GM23338 (cell line): ENCODE measurements at regions not wholly inside any gene's neighbourhood (a gene's known extent, or its start where the extent isn't known, plus 50 kb on each side); places are given as distances from the start of the nearest gene placed in this dataset.

Source experiments
- ATAC-seq: fragments of 200-7000 bp; cut with Tn5 transposase; 3 replicates; pipeline ENCODE4 v1.9.1; 2020
- DNase-seq: peaks from one replicate; pipeline ENCODE4 v3.0.0-alpha.2; 2015; ENCODE audit warnings: low spot score
- H2AFZ ChIP-seq: fragments of 200-600 bp; sonication (generic); 2 replicates; pipeline ENCODE4 v1.8.0; 2016; ENCODE audit warnings: antibody characterized with exemption, mild to moderate bottlenecking, moderate library complexity
- H3F3A ChIP-seq: fragments of 200-600 bp; sonication (generic); replicated peaks from 2 replicates; pipeline ENCODE4 v1.8.0; 2017; ENCODE audit warnings: antibody characterized with exemption, mixed run types, low read depth
- H3K27ac ChIP-seq: fragments of 200-600 bp; sonication (generic); 2 replicates; pipeline ENCODE4 v1.6.1; 2016; ENCODE audit warnings: low read depth
- H3K27me3 ChIP-seq: fragments of 200-600 bp; sonication (generic); 2 replicates; pipeline ENCODE4 v1.8.0; 2016; ENCODE audit warnings: mild to moderate bottlenecking, mixed run types, moderate library complexity; ENCODE audit not compliant: insufficient read depth
- H3K36me3 ChIP-seq: fragments of 200-600 bp; sonication (generic); 2 replicates; pipeline ENCODE4 v1.8.0; 2016; ENCODE audit warnings: mild to moderate bottlenecking; ENCODE audit not compliant: insufficient read depth
- H3K4me1 ChIP-seq: fragments of 200-600 bp; sonication (generic); 2 replicates; pipeline ENCODE4 v1.8.0; 2016; ENCODE audit warnings: mild to moderate bottlenecking, moderate library complexity; ENCODE audit not compliant: insufficient read depth
- H3K4me2 ChIP-seq: fragments of 200-600 bp; sonication (generic); 2 replicates; pipeline ENCODE4 v1.7.1; 2017; ENCODE audit warnings: mixed run types
- H3K4me3 ChIP-seq: fragments of 200-600 bp; sonication (generic); 2 replicates; pipeline ENCODE4 v1.6.1; 2016; ENCODE audit warnings: mixed run types
- H3K79me2 ChIP-seq: fragments of 200-600 bp; sonication (generic); replicated peaks from 2 replicates; pipeline ENCODE4 v1.8.0; 2017; ENCODE audit warnings: mild to moderate bottlenecking; ENCODE audit not compliant: insufficient read depth
- H3K9me2 ChIP-seq: fragments of 200-600 bp; sonication (generic); 2 replicates; pipeline ENCODE4 v1.8.0; 2017; ENCODE audit not compliant: insufficient read depth
- H4K20me1 ChIP-seq: fragments of 200-600 bp; sonication (generic); replicated peaks from 2 replicates; pipeline ENCODE4 v1.8.0; 2017; ENCODE audit warnings: mild to moderate bottlenecking; ENCODE audit not compliant: insufficient read depth
- H3K27ac Mint-ChIP-seq: 2 replicates; pipeline ENCODE4 v1.8.0; 2020; ENCODE audit warnings: inconsistent platforms, mild to moderate bottlenecking, moderate library complexity, mixed read lengths
- H3K27me3 Mint-ChIP-seq: 3 replicates; pipeline ENCODE4 v1.8.0; 2022; ENCODE audit warnings: low read depth, mild to moderate bottlenecking, moderate library complexity, mixed read lengths, inconsistent platforms; ENCODE audit not compliant: insufficient read depth, poor library complexity
- H3K36me3 Mint-ChIP-seq: 3 replicates; pipeline ENCODE4 v1.8.0; 2021; ENCODE audit warnings: low read depth, mild to moderate bottlenecking, inconsistent platforms, moderate library complexity, mixed read lengths
- H3K4me1 Mint-ChIP-seq: 3 replicates; pipeline ENCODE4 v1.8.0; 2020; ENCODE audit warnings: mild to moderate bottlenecking, inconsistent platforms, mixed read lengths
- H3K4me3 Mint-ChIP-seq: 3 replicates; pipeline ENCODE4 v1.8.0; 2021; ENCODE audit warnings: moderate library complexity, mild to moderate bottlenecking, inconsistent platforms, mixed read lengths
- H3K9me3 Mint-ChIP-seq: 3 replicates; pipeline ENCODE4 v1.8.0; 2020; ENCODE audit warnings: moderate library complexity, mild to moderate bottlenecking, inconsistent platforms, mixed read lengths
- CREB1 ChIP-seq: fragments of 250-450 bp; sonication (Bioruptor Pico); IDR thresholded peaks from 2 replicates; pipeline ENCODE4 v1.5.0; 2020; ENCODE audit warnings: low read depth, mild to moderate bottlenecking, moderate library complexity
- CTCF ChIP-seq, 2 experiments: fragments of 200-600 bp in 1 of 2; sonication (generic) in 1 of 2; conservative IDR thresholded peaks; 2 replicates each; pipeline versions ENCODE4 v1.5.1 to v1.6.1; 2016 to 2017; ENCODE audit warnings: antibody characterized with exemption in 2 of 2, low read depth in 2 of 2, mild to moderate bottlenecking in 2 of 2, moderate library complexity in 1 of 2
- ETS1 ChIP-seq: IDR thresholded peaks from 2 replicates; pipeline ENCODE4 v1.6.1; 2016; ENCODE audit warnings: antibody characterized with exemption
- EZH2phosphoT487 ChIP-seq: fragments of 200-600 bp; sonication (generic); IDR thresholded peaks from one replicate; pipeline ENCODE4 v1.8.1; 2018; ENCODE audit warnings: antibody characterized with exemption; ENCODE audit not compliant: unreplicated experiment
- JUNB ChIP-seq: IDR thresholded peaks from one replicate; pipeline ENCODE4 v1.6.1; 2016; ENCODE audit warnings: antibody characterized with exemption; ENCODE audit not compliant: unreplicated experiment
- NANOG ChIP-seq: IDR thresholded peaks from 2 replicates; pipeline ENCODE4 v1.6.1; 2016; ENCODE audit warnings: antibody characterized with exemption, borderline replicate concordance
- POLR2AphosphoS5 ChIP-seq: IDR thresholded peaks from 2 replicates; pipeline ENCODE4 v1.6.1; 2016; ENCODE audit warnings: antibody characterized with exemption, low read depth
- REST ChIP-seq: IDR thresholded peaks from one replicate; pipeline ENCODE4 v1.6.1; 2018; ENCODE audit warnings: antibody characterized with exemption; ENCODE audit not compliant: unreplicated experiment
- STAT1 ChIP-seq: IDR thresholded peaks from one replicate; pipeline ENCODE4 v1.6.1; 2016; ENCODE audit warnings: antibody characterized with exemption; ENCODE audit not compliant: unreplicated experiment

GRCh38 chr18:34957119-34957863 lies 83.9 kb upstream of the MAPRE2 start:
- Mint-ChIP-seq H3K4me3 (no peak overlapping the region), H3K36me3 (no peaks in the 10 kb centered on the region)
- peak; percentile 13 for DNase-seq

GRCh38 chr18:34957864-34958259 lies 83.4 kb upstream of the MAPRE2 start:
- H3K4me3 ChIP-seq, result no peak overlapping the region
- no peak for DNase-seq
- no peaks in the 10 kb centered on the region for H3K4me1 ChIP-seq
- no peaks in the 10 kb centered on the region for H3K9me3 Mint-ChIP-seq
- H2AFZ ChIP-seq, result no peak overlapping the region
- no peaks in the 10 kb centered on the region for H3K36me3 Mint-ChIP-seq
- H3K36me3 ChIP-seq, result no peaks in the 10 kb centered on the region
- H3K27me3 Mint-ChIP-seq, result peaks cover 2% of the 10 kb centered on the region
- no peak overlapping the region for H3K4me2 ChIP-seq
- H3K27me3 ChIP-seq, result no peaks in the 10 kb centered on the region
- no peaks in the 10 kb centered on the region for H3F3A ChIP-seq
- 0 out of 3 replicates have a peak, but pooled peaks cover 3% of the 10 kb centered on the region for H3K4me1 Mint-ChIP-seq
- H4K20me1 ChIP-seq, result no peaks in the 10 kb centered on the region
- ATAC-seq, result no peak
- H3K27ac ChIP-seq, result no peak overlapping the region
- no peak overlapping the region for H3K27ac Mint-ChIP-seq
- H3K79me2 ChIP-seq, result no peaks in the 10 kb centered on the region
- H3K9me2 ChIP-seq, result no peaks in the 10 kb centered on the region
- no peak overlapping the region for H3K4me3 Mint-ChIP-seq
- TF ChIP-seq EZH2phosphoT487, result no peak
- TF ChIP-seq ETS1, result no peak
- no peak for TF ChIP-seq CTCF (conservative IDR thresholded peaks at IDR 0.05; ENCODE audit: low read depth in 2 of 2)
- TF ChIP-seq NANOG, result no peak
- TF ChIP-seq CREB1 (CRISPR knock-in tag), result no peak
- TF ChIP-seq POLR2AphosphoS5, result no peak
- TF ChIP-seq JUNB, result no peak
- no peak for TF ChIP-seq REST

More at GRCh38 chr18:34957119-34957863, 83.9 kb upstream of the MAPRE2 start:
- Histone ChIP-seq H3K27me3 (no peaks in the 10 kb centered on the region), H3K4me3 (no peak overlapping the region), H4K20me1 (no peaks in the 10 kb centered on the region), H3K4me2 (no peak overlapping the region), H3K9me2 (no peaks in the 10 kb centered on the region), H3F3A (no peaks in the 10 kb centered on the region), H3K79me2 (no peaks in the 10 kb centered on the region), H3K4me1 (no peaks in the 10 kb centered on the region), H3K27ac (no peak overlapping the region), H3K36me3 (no peaks in the 10 kb centered on the region), H2AFZ (peak overlapping the region; percentile 44)
- TF ChIP-seq STAT1 (no peak), CTCF (conservative IDR thresholded peaks at IDR 0.05; ENCODE audit: low read depth in 2 of 2) (peak in 1 of 2 experiments; percentile 31; a peak in 2 of 4 replicates), NANOG (no peak)
- Mint-ChIP-seq H3K9me3 (no peaks in the 10 kb centered on the region), H3K27ac (no peak overlapping the region), H3K27me3 (peaks cover 2% of the 10 kb centered on the region), H3K4me1 (0 out of 3 replicates have a peak, but pooled peaks cover 3% of the 10 kb centered on the region)
- ATAC-seq, result no peak
